Activated T-cell treated with anti-CD3 and anti-CD28 coated beads, Interleukin-2, amount 50 U/mL, for 1 hour (primary cell): ENCODE measurements at regions not wholly inside any gene's neighbourhood (a gene's known extent, or its start where the extent isn't known, plus 50 kb on each side); places are given as distances from the start of the nearest gene placed in this dataset.

ENCODE experiments used
- DNase-seq: peaks from one replicate; pipeline ENCODE4 v3.0.0-alpha.2; 2020

DNA sequence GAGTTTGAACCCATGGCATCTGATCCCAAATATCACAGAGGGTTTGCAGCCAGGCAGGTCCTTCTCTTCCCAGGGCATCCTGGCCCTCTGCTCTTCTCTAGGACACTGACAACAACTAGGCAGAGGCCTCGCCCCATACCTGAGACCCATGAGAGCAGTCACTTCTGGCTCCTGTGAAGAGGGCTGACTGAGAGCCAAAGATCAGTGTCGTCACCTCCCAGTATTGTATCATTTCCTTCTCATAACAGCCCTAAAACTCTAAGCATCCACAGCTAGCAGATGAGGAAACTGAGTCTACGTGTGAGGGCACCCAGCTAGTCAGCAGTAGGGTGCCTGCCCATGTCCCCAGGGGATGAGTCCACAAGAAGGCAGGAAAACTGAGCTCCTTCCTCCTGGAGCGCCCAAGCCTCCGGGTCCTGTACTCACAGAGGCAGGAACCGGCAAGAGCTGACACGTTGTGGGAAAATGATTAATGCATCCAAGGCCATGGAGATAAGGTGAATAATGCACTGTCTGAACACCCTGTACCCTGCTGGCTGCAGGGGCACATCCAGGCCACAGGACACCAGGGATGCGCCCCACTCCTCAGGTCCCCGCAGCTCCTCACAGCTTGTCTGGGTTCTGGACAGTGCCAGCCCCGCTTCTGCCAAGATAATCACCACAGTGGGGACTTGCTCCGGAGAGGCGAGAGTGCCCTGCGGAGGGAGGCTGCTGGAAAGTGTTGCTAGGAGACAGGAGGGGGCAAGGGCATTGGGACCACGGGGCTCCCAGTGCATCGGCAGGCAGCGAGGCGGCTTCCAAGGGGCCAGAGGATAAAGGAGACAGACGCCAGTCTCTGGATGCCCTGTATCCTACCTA, 340.0 kb downstream of the NPHP4 start:
- DNase-seq = no peak

DNA sequence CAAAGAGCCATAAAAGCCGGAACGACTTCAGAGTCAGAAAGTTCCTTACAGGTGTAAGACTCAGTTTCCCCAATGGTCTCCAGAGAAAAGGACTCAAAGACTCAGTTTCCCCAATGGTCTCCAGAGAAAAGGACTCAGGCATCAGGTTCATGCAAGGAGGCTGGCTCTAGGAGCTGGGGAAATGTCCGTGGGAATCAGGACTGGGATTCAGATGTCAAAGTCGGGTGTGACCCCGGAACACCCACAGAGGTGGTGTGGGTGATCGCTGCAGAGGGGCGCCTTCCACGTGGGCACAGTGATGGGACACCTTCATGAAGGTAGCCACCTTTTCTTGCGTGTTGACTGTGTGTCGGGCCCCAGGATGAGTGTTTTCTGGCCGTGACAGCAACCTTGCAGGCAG, 340.8 kb downstream of the NPHP4 start:
- DNase-seq = no peak

DNA sequence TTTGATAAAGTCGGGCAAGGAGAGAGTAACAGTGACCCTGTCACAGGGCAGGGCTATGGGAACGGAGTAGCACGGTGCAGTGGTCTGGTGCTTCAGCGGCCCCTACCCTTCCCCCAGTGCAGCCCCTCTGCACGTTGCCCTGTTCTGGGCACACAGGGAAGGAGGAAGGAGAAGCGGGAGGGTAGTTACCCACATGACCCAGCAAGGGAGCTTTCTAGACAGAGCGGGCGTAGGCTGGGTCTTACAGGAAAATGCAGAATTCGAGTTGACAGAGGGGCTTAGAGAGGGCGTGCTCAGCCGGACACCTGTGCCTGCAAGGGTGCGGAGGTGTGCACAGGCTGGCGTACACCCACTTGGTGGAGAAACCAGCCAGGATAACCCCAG, 341.2 kb downstream of the NPHP4 start:
- no peak for DNase-seq

DNA sequence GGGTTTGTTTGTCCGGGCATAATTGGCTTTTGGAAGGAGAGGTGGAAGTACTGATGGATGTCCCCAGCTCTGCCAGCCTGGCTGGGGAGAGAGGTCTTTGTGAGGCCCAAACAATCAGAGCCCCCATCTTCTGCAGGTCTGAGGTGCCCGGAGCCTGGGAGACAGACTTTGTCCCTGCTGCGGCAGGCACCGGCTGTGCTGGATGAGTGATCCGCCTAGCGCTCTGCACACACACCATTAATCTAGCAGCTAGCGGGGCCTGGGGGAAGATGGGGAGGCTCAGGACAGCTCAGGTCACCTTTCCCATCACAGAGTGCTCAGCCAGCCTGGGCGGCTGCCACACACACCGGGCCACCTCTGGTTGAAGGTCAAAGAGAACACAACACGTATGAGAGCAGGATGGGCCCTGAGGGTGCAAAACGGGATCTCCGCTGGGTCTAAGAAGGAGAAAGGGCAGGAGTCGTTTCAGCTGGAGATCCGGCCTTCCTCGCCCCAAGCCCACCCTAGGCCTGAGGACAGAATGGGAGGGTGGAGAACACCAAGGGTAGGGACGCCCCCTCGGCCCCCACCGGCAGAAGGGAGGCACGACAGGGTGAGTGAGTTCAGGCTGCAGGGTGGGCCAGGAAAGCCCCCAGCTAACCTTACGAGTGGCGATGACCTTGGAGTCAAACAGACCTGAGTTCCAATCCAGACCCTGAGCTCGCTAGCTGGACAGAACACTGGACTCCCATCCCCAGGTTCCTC, 341.8 kb downstream of the NPHP4 start:
- DNase-seq = no peak

DNA sequence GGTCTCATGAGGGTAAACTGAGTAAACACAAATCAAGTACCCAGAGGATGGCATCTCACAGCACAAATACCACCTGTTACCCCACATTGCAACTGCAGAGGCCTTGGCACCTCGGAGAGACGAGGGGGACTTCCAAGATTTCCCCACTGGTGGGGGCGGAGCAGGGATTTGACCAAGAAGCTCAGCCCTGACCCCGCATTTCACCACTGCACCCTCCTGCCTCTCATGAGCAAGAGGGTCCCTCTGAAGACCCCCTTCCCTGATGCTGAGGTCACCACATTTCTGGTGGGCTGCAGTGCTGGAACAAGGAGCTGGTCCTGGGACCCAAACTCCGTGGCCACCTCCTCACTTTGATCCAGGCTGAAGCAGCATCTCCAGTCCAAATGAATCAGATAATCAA, 342.4 kb downstream of the NPHP4 start:
- DNase-seq = no peak

DNA sequence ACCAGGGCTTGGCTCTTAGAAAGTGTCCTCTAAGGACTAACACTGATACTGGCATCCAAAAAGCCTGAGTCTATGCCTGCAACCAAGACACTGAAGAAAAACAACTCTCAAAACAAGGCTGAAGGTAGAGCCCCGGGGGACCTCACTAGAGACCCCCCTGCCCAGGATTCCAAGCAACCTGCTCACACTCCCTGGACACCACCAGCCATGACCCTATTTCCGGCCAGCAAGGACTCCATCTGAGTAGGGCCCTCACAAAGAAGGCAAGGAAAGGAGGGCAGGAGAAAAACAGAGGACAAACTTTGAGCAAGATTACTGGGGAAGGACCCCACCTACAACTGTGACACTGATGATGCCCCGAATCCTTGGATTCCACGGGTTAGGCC, 343.1 kb downstream of the NPHP4 start:
- no peak for DNase-seq

DNA sequence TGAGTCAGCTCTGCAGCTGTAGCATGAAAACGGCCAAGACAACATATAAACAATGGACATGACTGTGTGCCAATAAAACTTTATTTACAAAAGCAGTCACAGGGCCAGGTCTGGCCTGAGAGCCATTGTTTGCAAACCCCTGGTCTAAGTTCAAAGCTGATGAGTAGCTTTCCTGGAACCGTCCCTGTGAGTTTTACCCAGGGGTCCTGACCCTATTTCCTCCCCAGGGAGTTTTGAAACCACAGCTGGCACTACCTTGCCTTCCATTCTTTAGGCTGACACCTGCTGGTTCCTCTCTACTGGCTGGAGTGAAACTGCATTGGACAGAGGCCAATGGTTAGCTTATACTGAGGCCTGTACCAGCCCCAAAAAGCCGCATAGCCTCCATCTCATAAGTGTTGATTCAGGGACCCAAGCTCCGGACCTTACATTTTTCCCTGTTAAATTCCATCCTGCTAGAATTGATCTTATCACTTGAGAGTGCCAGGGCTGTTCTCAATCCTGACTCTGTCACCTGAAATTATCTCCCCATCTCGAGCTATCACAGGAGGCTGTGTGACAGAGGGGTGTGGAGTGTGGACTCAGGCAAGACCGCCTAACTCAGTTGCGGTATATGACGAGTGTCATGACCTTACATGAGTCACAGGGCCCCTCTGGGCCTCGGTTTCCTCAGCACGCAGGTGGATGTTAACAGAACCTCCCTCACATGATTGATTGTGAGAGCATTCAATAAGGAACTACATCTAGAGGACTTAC, 343.6 kb downstream of the NPHP4 start:
- no peak for DNase-seq

DNA sequence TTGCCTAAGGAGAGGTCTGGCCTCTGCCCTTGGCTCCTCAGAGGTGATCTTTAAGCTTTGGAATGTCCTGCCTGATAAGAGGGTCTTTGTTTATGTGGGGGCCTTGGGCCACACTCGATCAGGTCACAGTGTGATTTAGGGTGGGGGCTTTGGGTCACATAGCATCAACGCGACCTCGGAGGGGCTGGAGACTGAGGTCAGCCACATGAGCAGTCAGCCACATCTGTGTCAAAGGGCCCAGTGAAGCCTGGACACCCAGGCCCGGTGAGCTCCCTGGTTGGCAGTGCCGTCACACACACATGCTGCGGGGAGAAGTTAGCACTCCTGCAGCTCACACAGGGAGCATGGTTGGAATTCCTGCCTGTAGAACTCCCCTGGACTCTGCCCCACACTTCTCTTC, 345.0 kb downstream of the NPHP4 start:
- no peak for DNase-seq

DNA sequence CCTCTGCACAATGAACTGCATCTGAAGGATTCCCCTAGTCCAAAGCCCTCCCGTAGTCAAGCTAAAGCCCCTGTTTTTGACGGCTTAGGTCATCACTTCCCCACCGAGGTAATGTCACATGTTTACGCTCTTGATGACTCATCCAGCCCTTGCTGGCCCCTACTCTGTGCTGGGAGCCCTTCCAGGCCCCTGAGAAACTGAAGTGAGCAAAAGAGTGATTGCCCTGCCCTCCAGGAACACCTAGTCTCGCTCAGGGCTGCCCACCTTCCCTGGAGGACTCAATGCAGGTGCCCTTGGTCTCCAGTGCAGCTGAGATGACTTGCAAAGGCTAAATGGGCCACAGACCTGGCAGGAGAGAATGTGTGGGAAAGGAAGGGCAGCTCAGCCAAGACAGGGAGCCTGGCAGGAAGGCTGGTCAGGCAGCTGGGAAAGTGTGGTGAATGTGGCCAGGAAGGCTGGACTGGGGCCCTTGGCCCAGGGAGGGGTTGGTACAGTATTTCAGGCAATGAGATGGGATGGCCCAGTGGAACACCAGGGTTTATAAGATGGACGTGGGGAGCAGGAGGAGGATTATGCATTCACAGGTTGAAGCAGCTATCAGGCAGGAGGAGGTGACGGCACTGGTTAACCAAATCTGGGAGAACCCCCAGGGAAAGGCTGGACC, 345.6 kb downstream of the NPHP4 start:
- DNase-seq = no peak

DNA sequence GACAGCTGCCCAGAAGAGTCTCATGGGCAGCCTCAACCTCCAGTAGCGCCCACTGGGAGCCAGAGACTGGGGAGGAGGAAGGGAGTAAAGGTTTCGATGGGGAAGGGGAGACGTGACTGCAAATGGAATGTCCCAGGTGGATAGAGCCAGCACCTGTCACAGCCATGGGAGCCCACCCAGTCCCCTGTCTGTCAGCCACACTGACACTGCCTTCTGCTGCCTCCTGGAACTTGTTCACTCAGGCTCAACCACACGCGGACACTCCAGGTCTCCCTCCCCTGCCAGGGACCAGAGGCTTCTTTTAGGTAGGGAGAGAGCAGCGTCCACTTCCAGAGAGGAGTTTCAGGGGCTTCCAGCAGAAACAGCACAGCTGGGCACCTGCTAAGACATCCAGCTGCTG, 346.3 kb downstream of the NPHP4 start:
- DNase-seq = no peak

DNA sequence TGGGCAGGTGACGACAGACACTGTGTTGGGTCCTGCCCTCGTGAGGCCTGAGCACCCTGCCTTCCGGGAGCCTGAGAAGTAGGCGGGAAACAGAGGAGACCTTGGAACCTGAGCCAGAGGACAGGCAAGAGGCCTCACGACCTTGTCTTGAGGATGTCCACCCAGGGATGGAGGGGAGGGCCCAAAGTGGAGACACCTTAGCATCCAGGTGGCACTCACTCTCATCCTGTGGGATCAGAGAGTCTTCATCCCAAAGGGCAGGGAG, 347.2 kb downstream of the NPHP4 start:
- DNase-seq = no peak

DNA sequence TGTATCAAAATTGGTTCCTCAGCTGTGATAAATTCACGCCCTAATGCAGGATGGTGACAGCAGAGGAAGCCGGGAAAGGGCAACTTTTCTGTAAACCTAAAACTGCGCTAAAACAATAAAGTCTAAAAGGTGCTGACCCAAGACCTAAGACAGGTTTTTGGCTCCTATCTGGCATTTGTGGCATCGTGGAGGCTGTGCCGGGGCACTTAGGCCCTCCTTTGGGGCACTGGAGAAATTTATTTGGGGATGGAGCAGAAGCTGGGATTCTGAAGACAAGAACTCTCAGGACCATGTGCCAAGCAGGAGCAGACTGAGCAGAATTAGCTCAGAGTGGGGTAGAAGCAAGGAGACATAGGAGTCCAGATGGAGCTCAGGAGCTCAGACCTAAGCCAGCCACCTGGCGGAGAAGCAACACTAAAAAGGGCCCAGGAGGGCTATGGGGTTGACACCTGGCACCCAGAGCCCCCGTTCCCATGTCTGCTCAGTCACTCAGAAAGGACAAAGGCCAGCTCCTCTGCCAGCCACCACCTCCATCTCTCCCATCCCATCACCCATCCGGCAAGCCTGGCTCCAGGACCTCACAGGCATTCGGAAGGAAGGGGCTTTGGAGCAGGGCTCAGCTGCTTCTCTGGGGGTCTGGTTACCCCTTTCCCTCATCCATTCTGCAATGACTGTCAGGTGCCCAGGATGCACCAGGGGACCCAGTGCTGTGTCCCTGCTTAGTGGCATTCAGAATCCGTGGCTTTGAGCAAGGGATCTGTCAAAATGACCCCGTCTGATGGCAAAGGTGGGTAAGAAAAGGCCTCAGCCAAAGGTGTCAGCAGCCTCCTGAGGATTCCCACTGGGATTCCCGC, 347.7 kb downstream of the NPHP4 start:
- no peak for DNase-seq

DNA sequence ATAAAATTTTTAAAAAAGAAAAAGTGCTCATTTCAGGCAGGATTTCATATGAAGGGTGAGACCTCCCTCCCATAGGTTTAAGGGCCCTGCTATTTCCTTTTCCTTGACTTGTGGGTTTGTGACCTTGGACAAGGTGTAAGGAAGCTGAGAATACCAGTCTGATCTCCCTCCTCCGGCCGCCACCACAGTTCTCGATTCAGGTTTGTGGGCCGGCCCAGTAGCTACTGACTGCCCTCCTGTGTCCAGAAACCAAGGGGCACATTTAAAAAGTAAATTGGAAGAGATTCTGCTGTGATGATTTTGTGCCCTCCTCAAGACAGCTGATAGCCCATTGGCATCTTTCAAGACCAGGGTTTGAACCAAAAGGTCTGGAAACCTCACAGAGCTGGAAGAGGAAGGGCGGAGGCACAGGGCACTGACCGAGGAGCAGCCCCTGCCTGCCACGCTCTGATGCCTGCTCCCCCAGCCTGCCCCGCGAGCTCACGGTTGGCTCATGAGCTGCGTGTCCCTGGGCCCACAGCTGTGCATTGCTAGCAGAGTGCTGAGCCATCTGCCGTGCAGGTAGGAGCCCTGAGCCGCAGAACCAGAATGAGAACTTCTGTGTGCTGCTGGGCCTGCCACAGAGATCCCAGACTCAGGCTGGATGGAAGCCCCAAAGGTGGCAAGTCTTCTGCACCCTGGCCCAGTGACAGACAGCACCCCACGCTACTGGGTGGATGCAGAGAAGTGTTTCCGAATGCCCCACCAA, 348.7 kb downstream of the NPHP4 start:
- DNase-seq = no peak

DNA sequence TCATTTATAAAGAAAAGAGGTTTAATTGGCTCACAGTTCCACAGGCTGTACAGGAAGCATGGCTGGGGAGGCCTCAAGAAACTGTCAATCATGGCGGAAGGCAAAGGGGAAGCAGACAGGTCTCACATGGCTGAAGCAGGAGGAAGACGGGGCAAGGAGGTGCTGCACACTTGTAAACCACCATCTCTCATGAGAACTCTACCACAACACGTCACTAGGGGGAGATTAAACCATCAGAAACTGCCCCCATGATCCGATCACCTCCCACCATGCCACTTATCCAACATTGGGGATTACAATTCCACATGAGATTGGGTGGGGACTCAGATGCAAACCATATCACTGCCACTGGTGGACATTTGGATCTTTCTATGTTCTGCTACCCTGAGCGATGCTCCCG, 351.4 kb downstream of the NPHP4 start:
- no peak for DNase-seq

DNA sequence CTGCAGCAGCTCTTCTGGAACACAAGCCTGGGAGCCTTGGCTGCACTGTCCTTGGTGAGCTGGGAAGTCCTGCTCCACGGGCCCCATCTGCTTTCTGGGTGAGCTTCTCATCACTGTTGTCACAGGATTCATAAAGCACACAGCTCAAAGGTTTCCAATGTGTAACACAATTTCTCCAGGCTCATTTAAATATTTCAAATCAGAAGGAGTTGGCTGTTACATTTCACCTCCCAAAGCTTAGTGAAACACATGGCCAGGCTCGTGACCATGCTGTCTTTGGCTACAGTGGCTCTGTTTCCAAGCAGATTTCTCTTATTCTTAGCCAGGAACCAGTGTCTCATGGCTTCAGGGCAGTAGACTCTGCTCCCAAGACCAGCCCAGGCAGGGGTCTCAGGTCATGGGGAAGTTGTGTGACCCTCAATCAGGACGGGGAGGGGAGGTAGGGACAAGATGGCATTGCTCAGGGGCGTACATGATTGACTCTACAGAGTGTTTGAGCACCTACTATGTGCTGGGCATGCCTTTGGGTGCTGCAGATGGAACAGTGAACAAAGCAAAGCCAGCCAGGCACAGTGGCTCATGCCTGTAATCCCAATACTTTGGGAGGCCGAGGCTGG, 353.0 kb downstream of the NPHP4 start:
- DNase-seq = no peak

DNA sequence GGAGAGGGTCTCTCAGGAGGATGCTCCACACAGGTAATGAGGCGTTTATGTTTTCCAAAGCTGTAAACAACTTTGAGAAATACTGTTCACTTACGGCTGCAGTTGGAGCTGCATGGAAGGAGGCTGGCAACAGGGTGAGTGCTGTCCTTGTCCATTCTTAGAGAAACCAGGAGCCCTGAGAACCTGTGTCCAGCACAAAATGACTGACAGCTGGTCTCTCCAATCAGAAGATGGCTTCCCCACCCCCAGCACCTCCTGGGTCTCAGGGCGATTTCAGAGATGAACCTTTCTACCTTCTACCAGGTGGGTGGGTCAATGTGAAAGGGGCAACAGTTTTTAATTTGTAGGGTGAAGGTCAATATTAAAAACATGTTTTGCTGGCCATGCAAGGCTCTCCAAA, 353.6 kb downstream of the NPHP4 start:
- DNase-seq = no peak

DNA sequence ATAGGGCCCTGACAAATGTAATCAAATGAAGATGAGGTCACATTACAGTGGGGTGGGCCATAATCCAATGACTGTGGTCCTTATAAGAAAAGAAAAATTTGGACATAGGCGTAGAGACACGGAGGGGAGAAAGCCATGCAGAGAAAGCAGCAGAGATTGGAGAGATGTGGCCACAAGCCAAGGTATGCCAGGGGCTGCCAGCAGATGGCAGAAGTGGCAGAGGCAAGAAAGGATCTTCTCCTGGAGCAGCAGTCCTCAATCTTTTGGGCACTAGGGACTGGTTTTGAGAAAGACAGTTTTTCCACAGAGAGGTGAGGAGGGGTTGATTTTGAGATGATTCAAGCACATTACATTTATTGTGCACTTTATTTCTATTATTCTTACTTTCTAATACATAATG, 355.1 kb downstream of the NPHP4 start:
- DNase-seq = peak; percentile 30

DNA sequence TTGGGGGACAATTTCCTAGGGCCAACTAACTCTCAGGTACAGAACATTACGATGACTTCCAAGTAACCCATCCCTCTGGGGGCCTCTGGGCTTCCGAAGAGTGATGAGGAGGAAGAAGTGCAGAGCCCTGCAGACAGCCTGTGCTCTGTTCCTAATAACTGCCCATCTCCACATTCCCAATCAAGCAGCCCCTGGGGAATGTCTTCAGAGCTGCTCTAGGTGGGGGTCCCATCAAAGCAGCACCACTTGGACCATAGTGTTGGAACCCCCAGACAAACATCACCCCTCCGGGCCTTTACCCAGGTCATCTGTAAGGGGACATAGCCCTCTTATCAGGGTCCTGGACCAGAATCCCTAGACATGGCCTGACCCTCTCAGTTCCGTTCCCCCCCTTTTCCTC, 357.3 kb downstream of the NPHP4 start:
- DNase-seq = no peak

DNA sequence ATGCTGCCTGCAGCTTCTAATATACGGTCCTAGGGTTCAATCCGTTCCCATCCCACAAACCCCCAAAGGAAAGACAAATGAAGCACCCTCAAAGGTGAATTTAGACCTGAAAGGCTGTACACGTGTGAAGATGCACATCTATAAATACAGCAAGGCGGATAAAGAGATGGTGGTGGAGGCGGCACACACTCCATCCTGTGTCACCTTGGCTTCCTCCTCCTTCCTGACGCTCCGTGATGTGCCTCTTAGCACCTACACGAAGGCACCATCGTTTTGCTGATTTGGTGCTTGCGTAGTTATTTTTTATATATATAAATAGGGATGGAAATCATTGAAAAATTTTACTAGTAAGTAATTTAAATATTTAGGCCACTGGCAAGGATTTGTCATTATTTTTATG, 359.4 kb downstream of the NPHP4 start:
- no peak for DNase-seq

DNA sequence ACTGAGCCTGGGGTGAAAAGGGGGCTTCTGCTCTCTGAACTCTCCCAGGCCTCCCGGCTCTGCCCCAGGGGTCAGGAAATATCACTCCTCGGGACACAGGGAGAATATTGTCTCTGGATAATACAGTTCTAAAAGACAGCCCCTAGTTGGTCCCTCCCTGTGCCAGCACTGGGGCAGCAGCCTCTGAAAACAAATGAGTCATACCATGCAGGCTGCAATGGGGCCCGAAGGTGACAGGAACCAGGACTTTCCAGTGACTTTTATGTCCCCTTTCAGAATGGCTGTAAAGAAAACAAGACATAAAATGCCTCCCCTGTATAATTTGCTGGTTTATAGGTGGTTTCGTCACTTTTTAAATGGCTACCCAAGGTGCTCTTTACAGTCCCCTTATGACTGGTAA, 360.0 kb downstream of the NPHP4 start:
- DNase-seq = no peak

DNA sequence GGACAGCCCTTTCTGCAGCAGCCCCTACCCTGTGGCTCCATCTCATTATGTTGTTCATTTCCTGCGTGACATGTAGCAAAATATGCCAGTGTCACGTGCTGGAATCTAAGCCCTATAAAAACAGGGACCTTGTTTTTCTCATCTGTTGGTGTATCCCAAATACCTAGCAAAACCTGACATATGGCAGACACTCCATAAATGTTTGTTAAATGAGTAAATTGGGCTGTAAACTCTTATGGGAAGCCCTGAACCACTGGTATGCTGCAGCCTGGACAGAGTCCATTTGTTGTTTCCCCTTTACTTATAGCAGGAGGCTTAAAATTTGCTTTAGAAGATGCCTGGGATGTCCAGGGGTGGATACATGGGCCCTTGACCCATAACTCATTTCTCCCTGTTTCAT, 363.8 kb downstream of the NPHP4 start:
- DNase-seq = no peak
